Activated CD8-positive, alpha-beta T cell treated with anti-CD3 and anti-CD28 coated beads, Interleukin-2, amount 10 ng/mL, durations not matched to agents 7 days and 5 days (primary cell): ENCODE measurements at regions not wholly inside any gene's neighbourhood (a gene's known extent, or its start where the extent isn't known, plus 50 kb on each side); places are given as distances from the start of the nearest gene placed in this dataset.
A peak's percentile ranks its signal among the peaks of the same experiment; 100 is the strongest.

Experiments
- ATAC-seq: fragments of 150-1000 bp; cut with Tn5 transposase; one replicate; pipeline ENCODE4 v1.10.0; 2021; ENCODE audit warnings: moderate library complexity
- CTCF ChIA-PET: fragments of 350-600 bp; sonication (Branson Sonifier 250); formaldehyde crosslinking; loops from one replicate; lab custom pipeline; 2021; ENCODE audit warnings: antibody characterized with exemption; lab: Charles Lee
- POLR2A ChIA-PET: fragments of 350-600 bp; sonication (Branson Sonifier 250); formaldehyde crosslinking; loops from one replicate; lab custom pipeline; 2021; ENCODE audit warnings: antibody characterized with exemption; lab: Charles Lee
- DNase-seq: peaks from one replicate; pipeline ENCODE4 v3.0.0-alpha.2; 2020
- H3K27ac Mint-ChIP-seq: one replicate; pipeline ENCODE4 v1.8.0; 2021; ENCODE audit warnings: mild to moderate bottlenecking, mixed read lengths
- H3K27me3 Mint-ChIP-seq: one replicate; pipeline ENCODE4 v1.8.0; 2021; ENCODE audit warnings: low read depth, mixed read lengths
- H3K36me3 Mint-ChIP-seq: one replicate; pipeline ENCODE4 v1.8.0; 2021; ENCODE audit warnings: low read depth, mixed read lengths
- H3K4me1 Mint-ChIP-seq: one replicate; pipeline ENCODE4 v1.8.0; 2021; ENCODE audit warnings: low read depth, mixed read lengths
- H3K4me3 Mint-ChIP-seq: one replicate; pipeline ENCODE4 v1.8.0; 2021; ENCODE audit warnings: mild to moderate bottlenecking, mixed read lengths
- H3K9me3 Mint-ChIP-seq: one replicate; pipeline ENCODE4 v1.8.0; 2022; ENCODE audit warnings: mixed read lengths; ENCODE audit not compliant: insufficient read depth

GRCh38 chr19:31072451-31072850, 276.8 kb downstream of the TSHZ3 start:
- Mint-ChIP-seq H3K4me1 (no peaks in the 10 kb centered on the region), H3K27ac (no peak overlapping the region), H3K36me3 (no peaks in the 10 kb centered on the region), H3K27me3 (peaks cover 20% of the 10 kb centered on the region), H3K4me3 (no peak overlapping the region), H3K9me3 (no peaks in the 10 kb centered on the region)
- DNase-seq: no peak
- ChIA-PET CTCF (no interaction called here), POLR2A (no interaction called here)
- ATAC-seq: no peak

GRCh38 chr19:31071136-31071855, 277.9 kb downstream of the TSHZ3 start:
- H3K27ac Mint-ChIP-seq: no peak overlapping the region
- no peaks in the 10 kb centered on the region for H3K4me1 Mint-ChIP-seq
- peaks cover 20% of the 10 kb centered on the region for H3K27me3 Mint-ChIP-seq
- ChIA-PET POLR2A (no interaction called here), CTCF (no interaction called here)
- H3K9me3 Mint-ChIP-seq: no peaks in the 10 kb centered on the region
- H3K4me3 Mint-ChIP-seq: no peak overlapping the region
- ATAC-seq (no peak), DNase-seq (no peak)
- no peaks in the 10 kb centered on the region for H3K36me3 Mint-ChIP-seq

- CTCF ChIA-PET: no interaction called here
- Mint-ChIP-seq H3K4me3 (no peak overlapping the region), H3K36me3 (no peaks in the 10 kb centered on the region), H3K27ac (no peak overlapping the region), H3K27me3 (peaks cover 20% of the 10 kb centered on the region), H3K4me1 (no peaks in the 10 kb centered on the region), H3K9me3 (no peaks in the 10 kb centered on the region)
- POLR2A ChIA-PET: no interaction called here
- ATAC-seq (no peak), DNase-seq (no peak)
Measured at GRCh38 chr19:31070146-31071065, 278.8 kb downstream of the TSHZ3 start.

GRCh38 chr19:31068268-31068667, 281.0 kb downstream of the TSHZ3 start:
- ChIA-PET CTCF (no interaction called here), POLR2A (no interaction called here)
- Mint-ChIP-seq H3K4me3 (no peak overlapping the region), H3K27ac (no peak overlapping the region), H3K9me3 (no peaks in the 10 kb centered on the region), H3K36me3 (no peaks in the 10 kb centered on the region), H3K4me1 (no peaks in the 10 kb centered on the region), H3K27me3 (peaks cover 8% of the 10 kb centered on the region)
- DNase-seq (no peak), ATAC-seq (no peak)

GRCh38 chr19:31066385-31066784, 282.9 kb downstream of the TSHZ3 start:
- ChIA-PET CTCF (no interaction called here), POLR2A (no interaction called here)
- Mint-ChIP-seq H3K9me3 (no peaks in the 10 kb centered on the region), H3K27me3 (no peaks in the 10 kb centered on the region), H3K27ac (no peak overlapping the region), H3K4me3 (no peak overlapping the region), H3K4me1 (no peaks in the 10 kb centered on the region), H3K36me3 (no peaks in the 10 kb centered on the region)
- ATAC-seq (no peak), DNase-seq (no peak)

- ATAC-seq: no peak
- ChIA-PET POLR2A (no interaction called here), CTCF (interaction anchor here (1.0 kb wide), 1 partner anchor 10 kb away, joined by 3 read pairs; no protein-coding TSS in a partner anchor)
- no peak for DNase-seq
- no peaks in the 10 kb centered on the region for H3K4me1 Mint-ChIP-seq
- H3K27me3 Mint-ChIP-seq: no peaks in the 10 kb centered on the region
- H3K4me3 Mint-ChIP-seq: no peak overlapping the region
- no peaks in the 10 kb centered on the region for H3K9me3 Mint-ChIP-seq
- H3K36me3 Mint-ChIP-seq: no peaks in the 10 kb centered on the region
- H3K27ac Mint-ChIP-seq: no peak overlapping the region
Measured at GRCh38 chr19:31064491-31064890, 284.7 kb downstream of the TSHZ3 start.

GRCh38 chr19:31058676-31059340, 290.4 kb downstream of the TSHZ3 start:
- H3K27me3 Mint-ChIP-seq: no peaks in the 10 kb centered on the region
- ATAC-seq (no peak), DNase-seq (no peak)
- no peak overlapping the region for H3K4me3 Mint-ChIP-seq
- H3K27ac Mint-ChIP-seq: no peak overlapping the region
- no peaks in the 10 kb centered on the region for H3K4me1 Mint-ChIP-seq
- H3K9me3 Mint-ChIP-seq: no peaks in the 10 kb centered on the region
- POLR2A ChIA-PET: no interaction called here
- no peaks in the 10 kb centered on the region for H3K36me3 Mint-ChIP-seq
- CTCF ChIA-PET: no interaction called here

- no peak overlapping the region for H3K4me3 Mint-ChIP-seq
- DNase-seq (no peak), ATAC-seq (no peak)
- CTCF ChIA-PET: no interaction called here
- H3K36me3 Mint-ChIP-seq: no peaks in the 10 kb centered on the region
- H3K27ac Mint-ChIP-seq: no peak overlapping the region
- no peaks in the 10 kb centered on the region for H3K27me3 Mint-ChIP-seq
- H3K4me1 Mint-ChIP-seq: no peaks in the 10 kb centered on the region
- POLR2A ChIA-PET: no interaction called here
- H3K9me3 Mint-ChIP-seq: no peaks in the 10 kb centered on the region
Measured at GRCh38 chr19:31057476-31057875, 291.8 kb downstream of the TSHZ3 start.

- no peak overlapping the region for H3K4me3 Mint-ChIP-seq
- no peaks in the 10 kb centered on the region for H3K36me3 Mint-ChIP-seq
- no peaks in the 10 kb centered on the region for H3K4me1 Mint-ChIP-seq
- ChIA-PET CTCF (interaction anchor here (1.5 kb wide), 1 partner anchor 301 kb away, joined by 7 read pairs; no protein-coding TSS in a partner anchor), POLR2A (no interaction called here)
- no peak overlapping the region for H3K27ac Mint-ChIP-seq
- no peak for ATAC-seq
- no peaks in the 10 kb centered on the region for H3K27me3 Mint-ChIP-seq
- no peak for DNase-seq
- no peaks in the 10 kb centered on the region for H3K9me3 Mint-ChIP-seq
Measured at GRCh38 chr19:31055454-31055853, 293.8 kb downstream of the TSHZ3 start.

- H3K27me3 Mint-ChIP-seq: no peaks in the 10 kb centered on the region
- ATAC-seq (no peak), DNase-seq (peak; percentile 29)
- ChIA-PET CTCF (interaction anchor here (0.7 to 1.5 kb wide), 6 partner anchors 9 to 1170 kb away, joined by 3 to 7 read pairs (median 3); no protein-coding TSS in a partner anchor), POLR2A (no interaction called here)
- H3K9me3 Mint-ChIP-seq: no peaks in the 10 kb centered on the region
- no peaks in the 10 kb centered on the region for H3K36me3 Mint-ChIP-seq
- H3K4me1 Mint-ChIP-seq: no peaks in the 10 kb centered on the region
- no peak overlapping the region for H3K27ac Mint-ChIP-seq
- no peak overlapping the region for H3K4me3 Mint-ChIP-seq
Measured at GRCh38 chr19:31054430-31054829, 294.8 kb downstream of the TSHZ3 start.

GRCh38 chr19:31049431-31049830, 299.8 kb downstream of the TSHZ3 start:
- H3K4me3 Mint-ChIP-seq: no peak overlapping the region
- H3K27me3 Mint-ChIP-seq: no peaks in the 10 kb centered on the region
- no peaks in the 10 kb centered on the region for H3K9me3 Mint-ChIP-seq
- H3K4me1 Mint-ChIP-seq: no peaks in the 10 kb centered on the region
- no peaks in the 10 kb centered on the region for H3K36me3 Mint-ChIP-seq
- no peak for DNase-seq
- H3K27ac Mint-ChIP-seq: no peak overlapping the region
- ChIA-PET CTCF (no interaction called here), POLR2A (no interaction called here)
- ATAC-seq: no peak

- Mint-ChIP-seq H3K9me3 (no peaks in the 10 kb centered on the region), H3K36me3 (no peaks in the 10 kb centered on the region), H3K27ac (no peak overlapping the region), H3K4me1 (no peaks in the 10 kb centered on the region), H3K27me3 (no peaks in the 10 kb centered on the region), H3K4me3 (no peak overlapping the region)
- no peak for ATAC-seq
- ChIA-PET CTCF (interaction anchor here (1.1 kb wide), 1 partner anchor 9 kb away, joined by 4 read pairs; no protein-coding TSS in a partner anchor), POLR2A (no interaction called here)
- no peak for DNase-seq
Measured at GRCh38 chr19:31046024-31046423, 303.2 kb downstream of the TSHZ3 start.
